ENCODE measurements at regions not wholly inside any gene's neighbourhood (a gene's known extent, or its start where the extent isn't known, plus 50 kb on each side); places are given as distances from the start of the nearest gene placed in this dataset.

DNA sequence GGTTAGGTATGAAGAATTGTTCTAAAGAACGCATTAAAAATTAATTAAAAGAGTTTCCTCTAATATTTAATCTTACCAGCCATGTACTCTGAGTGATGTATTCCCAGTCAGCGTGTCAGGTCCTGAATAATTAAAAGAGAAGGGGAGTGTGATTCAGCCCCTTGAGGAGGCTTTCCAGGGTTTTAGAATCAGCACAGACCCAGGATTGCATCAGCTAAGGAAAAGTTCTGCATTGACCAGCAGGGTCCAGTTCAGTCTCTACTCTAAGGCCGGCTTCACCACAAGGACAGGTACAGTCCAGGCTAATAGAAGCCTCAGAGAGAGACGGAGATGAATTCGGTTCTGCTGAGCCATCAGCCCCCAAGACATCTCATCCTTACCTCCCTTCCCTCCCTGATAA is 499.5 kb upstream of the PROK2 start:
- TF ChIP-seq, protein P1, sequence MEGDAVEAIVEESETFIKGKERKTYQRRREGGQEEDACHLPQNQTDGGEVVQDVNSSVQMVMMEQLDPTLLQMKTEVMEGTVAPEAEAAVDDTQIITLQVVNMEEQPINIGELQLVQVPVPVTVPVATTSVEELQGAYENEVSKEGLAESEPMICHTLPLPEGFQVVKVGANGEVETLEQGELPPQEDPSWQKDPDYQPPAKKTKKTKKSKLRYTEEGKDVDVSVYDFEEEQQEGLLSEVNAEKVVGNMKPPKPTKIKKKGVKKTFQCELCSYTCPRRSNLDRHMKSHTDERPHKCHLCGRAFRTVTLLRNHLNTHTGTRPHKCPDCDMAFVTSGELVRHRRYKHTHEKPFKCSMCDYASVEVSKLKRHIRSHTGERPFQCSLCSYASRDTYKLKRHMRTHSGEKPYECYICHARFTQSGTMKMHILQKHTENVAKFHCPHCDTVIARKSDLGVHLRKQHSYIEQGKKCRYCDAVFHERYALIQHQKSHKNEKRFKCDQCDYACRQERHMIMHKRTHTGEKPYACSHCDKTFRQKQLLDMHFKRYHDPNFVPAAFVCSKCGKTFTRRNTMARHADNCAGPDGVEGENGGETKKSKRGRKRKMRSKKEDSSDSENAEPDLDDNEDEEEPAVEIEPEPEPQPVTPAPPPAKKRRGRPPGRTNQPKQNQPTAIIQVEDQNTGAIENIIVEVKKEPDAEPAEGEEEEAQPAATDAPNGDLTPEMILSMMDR (IDR thresholded peaks at IDR 0.05; ENCODE audit: low read depth, low read length): no peak
- TF ChIP-seq POLR2A (IDR thresholded peaks at IDR 0.05; ENCODE audit: extremely low read depth, insufficient read length): no peak
- TF ChIP-seq MAX (IDR thresholded peaks at IDR 0.05; ENCODE audit: low read depth, low read length): no peak
